ENCODE measurements at regions not wholly inside any gene's neighbourhood (a gene's known extent, or its start where the extent isn't known, plus 50 kb on each side); places are given as distances from the start of the nearest gene placed in this dataset.

GRCh38 chr7:88700725-88701124 lies 58.8 kb upstream of the ZNF804B start:
- H3K79me2 ChIP-seq (ENCODE audit: control insufficient read depth, insufficient read depth, low read length, unreplicated experiment) = no peaks in the 10 kb centered on the region
- H2AFZ ChIP-seq (ENCODE audit: low read length, unreplicated experiment) = no peak overlapping the region
- H3K27me3 ChIP-seq (ENCODE audit: insufficient read depth, low read length) = no peaks in the 10 kb centered on the region
- H3K36me3 ChIP-seq (ENCODE audit: insufficient read depth, low read length) = no peaks in the 10 kb centered on the region
- H3K4me3 ChIP-seq (ENCODE audit: low read depth, low read length) = no peak overlapping the region
- no peaks in the 10 kb centered on the region for H3K4me1 ChIP-seq (ENCODE audit: control insufficient read depth, insufficient read depth, low read length, unreplicated experiment)
- H3K27ac ChIP-seq (ENCODE audit: low read depth, low read length) = no peak overlapping the region

DNA sequence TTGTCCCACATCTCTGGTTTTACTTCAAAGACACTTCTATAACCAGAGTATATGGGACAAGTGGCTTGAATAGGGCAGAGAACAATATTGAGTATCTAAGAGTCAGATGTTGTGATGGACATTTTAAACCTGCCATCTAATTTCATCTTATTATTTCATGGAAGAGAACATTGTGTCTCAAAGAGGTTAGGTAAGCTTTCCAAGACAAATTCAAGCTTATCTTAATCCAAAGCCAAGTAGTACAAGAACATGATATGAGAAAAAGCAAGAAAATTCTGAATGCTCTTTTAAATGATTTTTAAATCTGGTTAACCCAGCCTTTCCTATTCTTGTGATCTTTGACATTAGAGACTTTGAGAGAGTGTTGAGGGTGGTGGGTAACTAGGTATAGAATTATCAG lies 65.3 kb upstream of the ZNF804B start:
- Histone ChIP-seq H3K4me3 (ENCODE audit: low read depth, low read length) (no peak overlapping the region), H3K4me1 (ENCODE audit: control insufficient read depth, insufficient read depth, low read length, unreplicated experiment) (no peaks in the 10 kb centered on the region), H2AFZ (ENCODE audit: low read length, unreplicated experiment) (no peak overlapping the region)

DNA sequence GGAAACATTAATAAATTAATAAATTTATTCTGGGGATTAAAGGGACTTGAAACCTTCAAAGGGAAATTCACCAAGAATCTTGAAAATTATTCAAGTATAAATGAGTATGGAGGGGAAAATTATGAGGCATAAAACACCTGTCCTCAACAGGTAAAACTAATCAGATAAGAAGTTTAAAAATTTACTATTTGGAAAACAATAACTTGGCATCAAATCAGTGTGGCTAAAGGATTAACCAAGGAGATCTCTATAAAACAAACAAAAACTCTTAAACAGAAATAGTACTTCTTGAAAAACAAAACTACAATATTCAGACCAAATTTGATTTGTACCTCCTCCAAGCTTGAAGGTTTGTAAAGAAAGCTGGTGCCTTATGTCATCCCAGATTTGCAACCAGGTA lies 66.4 kb upstream of the ZNF804B start:
- H3K36me3 ChIP-seq (ENCODE audit: insufficient read depth, low read length) = no peaks in the 10 kb centered on the region
- no peaks in the 10 kb centered on the region for H3K27me3 ChIP-seq (ENCODE audit: insufficient read depth, low read length)
- no peak overlapping the region for H3K4me3 ChIP-seq (ENCODE audit: low read depth, low read length)
- H2AFZ ChIP-seq (ENCODE audit: low read length, unreplicated experiment) = no peak overlapping the region
- H3K27ac ChIP-seq (ENCODE audit: low read depth, low read length) = no peak overlapping the region
- no peaks in the 10 kb centered on the region for H3K79me2 ChIP-seq (ENCODE audit: control insufficient read depth, insufficient read depth, low read length, unreplicated experiment)
- no peaks in the 10 kb centered on the region for H3K4me1 ChIP-seq (ENCODE audit: control insufficient read depth, insufficient read depth, low read length, unreplicated experiment)

More for the DNA sequence above, 65.3 kb upstream of the ZNF804B start:
- H3K79me2 ChIP-seq (ENCODE audit: control insufficient read depth, insufficient read depth, low read length, unreplicated experiment) = no peaks in the 10 kb centered on the region
- H3K27ac ChIP-seq (ENCODE audit: low read depth, low read length) = no peak overlapping the region
- no peaks in the 10 kb centered on the region for H3K36me3 ChIP-seq (ENCODE audit: insufficient read depth, low read length)
- no peaks in the 10 kb centered on the region for H3K27me3 ChIP-seq (ENCODE audit: insufficient read depth, low read length)

DNA sequence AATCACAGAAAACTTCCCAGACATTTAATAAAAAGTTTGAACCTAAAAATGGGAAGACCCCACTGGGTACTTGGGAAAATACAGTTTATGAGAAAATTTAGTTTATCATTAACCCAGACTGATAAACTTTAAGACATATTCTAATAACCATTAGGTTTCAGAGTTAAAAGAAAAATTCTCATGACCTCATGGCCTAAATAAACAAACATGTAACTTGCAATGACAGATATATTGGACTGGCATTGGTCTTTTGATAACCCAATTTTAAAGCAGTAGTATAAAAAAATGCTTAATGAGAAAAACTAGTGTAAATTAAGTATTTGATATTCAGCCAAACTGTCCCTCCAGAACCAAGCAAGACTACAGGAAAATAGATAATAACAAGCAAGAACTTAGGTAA lies 67.0 kb upstream of the ZNF804B start:
- Histone ChIP-seq H3K27me3 (ENCODE audit: insufficient read depth, low read length) (no peaks in the 10 kb centered on the region), H3K4me1 (ENCODE audit: control insufficient read depth, insufficient read depth, low read length, unreplicated experiment) (no peaks in the 10 kb centered on the region), H3K27ac (ENCODE audit: low read depth, low read length) (no peak overlapping the region), H2AFZ (ENCODE audit: low read length, unreplicated experiment) (no peak overlapping the region), H3K79me2 (ENCODE audit: control insufficient read depth, insufficient read depth, low read length, unreplicated experiment) (no peaks in the 10 kb centered on the region), H3K36me3 (ENCODE audit: insufficient read depth, low read length) (no peaks in the 10 kb centered on the region), H3K4me3 (ENCODE audit: low read depth, low read length) (no peak overlapping the region)

- Histone ChIP-seq H3K27me3 (ENCODE audit: insufficient read depth, low read length) (no peaks in the 10 kb centered on the region), H3K4me1 (ENCODE audit: control insufficient read depth, insufficient read depth, low read length, unreplicated experiment) (no peaks in the 10 kb centered on the region), H3K79me2 (ENCODE audit: control insufficient read depth, insufficient read depth, low read length, unreplicated experiment) (no peaks in the 10 kb centered on the region), H3K4me3 (ENCODE audit: low read depth, low read length) (no peak overlapping the region), H3K36me3 (ENCODE audit: insufficient read depth, low read length) (no peaks in the 10 kb centered on the region), H2AFZ (ENCODE audit: low read length, unreplicated experiment) (no peak overlapping the region), H3K27ac (ENCODE audit: low read depth, low read length) (no peak overlapping the region)
These were observed 69.7 kb upstream of the ZNF804B start for GRCh38 chr7:88689821-88690220.

GRCh38 chr7:88688222-88688621 lies 71.3 kb upstream of the ZNF804B start:
- Histone ChIP-seq H3K27me3 (ENCODE audit: insufficient read depth, low read length) (no peaks in the 10 kb centered on the region), H3K36me3 (ENCODE audit: insufficient read depth, low read length) (no peaks in the 10 kb centered on the region), H3K4me1 (ENCODE audit: control insufficient read depth, insufficient read depth, low read length, unreplicated experiment) (no peaks in the 10 kb centered on the region), H2AFZ (ENCODE audit: low read length, unreplicated experiment) (no peak overlapping the region), H3K4me3 (ENCODE audit: low read depth, low read length) (no peak overlapping the region), H3K79me2 (ENCODE audit: control insufficient read depth, insufficient read depth, low read length, unreplicated experiment) (no peaks in the 10 kb centered on the region), H3K27ac (ENCODE audit: low read depth, low read length) (no peak overlapping the region)

DNA sequence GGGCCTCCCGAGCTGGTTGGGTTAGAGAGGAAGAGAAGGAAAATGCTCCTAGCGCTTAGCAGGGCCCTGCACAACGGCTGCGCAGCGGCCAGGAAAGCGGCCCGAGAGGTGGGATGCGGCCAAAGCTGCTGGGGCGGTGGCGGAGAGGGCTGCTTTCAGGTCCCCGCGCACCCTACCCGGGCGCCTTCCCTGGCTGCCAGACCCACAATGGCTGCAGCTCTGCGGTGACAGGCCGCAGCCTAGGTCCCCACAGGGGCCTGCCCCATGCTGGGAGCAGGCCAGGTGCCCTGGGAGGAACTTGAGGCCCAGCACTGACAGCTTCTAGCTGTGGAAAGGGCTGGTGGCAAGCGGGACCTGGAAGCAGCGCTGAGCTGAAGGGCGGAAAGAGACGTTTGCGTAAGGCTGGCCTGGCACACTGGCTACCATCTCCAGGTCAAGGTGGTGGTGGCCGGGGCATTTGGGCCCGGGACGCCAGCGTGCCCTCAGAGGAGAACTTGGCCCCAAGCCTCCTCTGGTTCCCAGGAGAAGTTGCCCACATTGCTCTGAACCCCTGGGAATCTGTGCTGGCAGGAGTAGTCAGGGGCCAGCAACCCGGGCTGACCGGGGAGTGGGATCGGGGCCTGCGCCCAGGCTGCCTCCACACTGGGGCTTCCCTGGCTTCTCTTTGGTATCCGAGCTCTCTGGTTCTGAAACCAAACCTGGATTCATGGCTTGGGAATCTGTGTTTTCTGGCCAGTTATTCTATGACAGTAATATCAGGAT lies 72.9 kb upstream of the ZNF804B start:
- Histone ChIP-seq H3K79me2 (ENCODE audit: control insufficient read depth, insufficient read depth, low read length, unreplicated experiment) (no peaks in the 10 kb centered on the region), H2AFZ (ENCODE audit: low read length, unreplicated experiment) (no peak overlapping the region), H3K27ac (ENCODE audit: low read depth, low read length) (no peak overlapping the region), H3K27me3 (ENCODE audit: insufficient read depth, low read length) (no peaks in the 10 kb centered on the region), H3K36me3 (ENCODE audit: insufficient read depth, low read length) (no peaks in the 10 kb centered on the region), H3K4me1 (ENCODE audit: control insufficient read depth, insufficient read depth, low read length, unreplicated experiment) (no peaks in the 10 kb centered on the region), H3K4me3 (ENCODE audit: low read depth, low read length) (no peak overlapping the region)

GRCh38 chr7:88681682-88682081 lies 77.8 kb upstream of the ZNF804B start:
- Histone ChIP-seq H3K27me3 (ENCODE audit: insufficient read depth, low read length) (no peaks in the 10 kb centered on the region), H3K27ac (ENCODE audit: low read depth, low read length) (no peak overlapping the region), H2AFZ (ENCODE audit: low read length, unreplicated experiment) (no peak overlapping the region), H3K4me1 (ENCODE audit: control insufficient read depth, insufficient read depth, low read length, unreplicated experiment) (no peaks in the 10 kb centered on the region), H3K79me2 (ENCODE audit: control insufficient read depth, insufficient read depth, low read length, unreplicated experiment) (no peaks in the 10 kb centered on the region), H3K36me3 (ENCODE audit: insufficient read depth, low read length) (no peaks in the 10 kb centered on the region), H3K4me3 (ENCODE audit: low read depth, low read length) (no peak overlapping the region)

GRCh38 chr7:88670536-88670935 lies 89.0 kb upstream of the ZNF804B start:
- Histone ChIP-seq H3K4me1 (ENCODE audit: control insufficient read depth, insufficient read depth, low read length, unreplicated experiment) (no peaks in the 10 kb centered on the region), H2AFZ (ENCODE audit: low read length, unreplicated experiment) (no peak overlapping the region), H3K27me3 (ENCODE audit: insufficient read depth, low read length) (no peaks in the 10 kb centered on the region), H3K27ac (ENCODE audit: low read depth, low read length) (no peak overlapping the region), H3K79me2 (ENCODE audit: control insufficient read depth, insufficient read depth, low read length, unreplicated experiment) (no peaks in the 10 kb centered on the region), H3K4me3 (ENCODE audit: low read depth, low read length) (no peak overlapping the region), H3K36me3 (ENCODE audit: insufficient read depth, low read length) (no peaks in the 10 kb centered on the region)

- Histone ChIP-seq H2AFZ (ENCODE audit: low read length, unreplicated experiment) (no peak overlapping the region), H3K27me3 (ENCODE audit: insufficient read depth, low read length) (no peaks in the 10 kb centered on the region), H3K4me1 (ENCODE audit: control insufficient read depth, insufficient read depth, low read length, unreplicated experiment) (no peaks in the 10 kb centered on the region), H3K79me2 (ENCODE audit: control insufficient read depth, insufficient read depth, low read length, unreplicated experiment) (no peaks in the 10 kb centered on the region), H3K36me3 (ENCODE audit: insufficient read depth, low read length) (no peaks in the 10 kb centered on the region), H3K4me3 (ENCODE audit: low read depth, low read length) (no peak overlapping the region), H3K27ac (ENCODE audit: low read depth, low read length) (no peak overlapping the region)
These were observed 89.6 kb upstream of the ZNF804B start for GRCh38 chr7:88669913-88670312.

DNA sequence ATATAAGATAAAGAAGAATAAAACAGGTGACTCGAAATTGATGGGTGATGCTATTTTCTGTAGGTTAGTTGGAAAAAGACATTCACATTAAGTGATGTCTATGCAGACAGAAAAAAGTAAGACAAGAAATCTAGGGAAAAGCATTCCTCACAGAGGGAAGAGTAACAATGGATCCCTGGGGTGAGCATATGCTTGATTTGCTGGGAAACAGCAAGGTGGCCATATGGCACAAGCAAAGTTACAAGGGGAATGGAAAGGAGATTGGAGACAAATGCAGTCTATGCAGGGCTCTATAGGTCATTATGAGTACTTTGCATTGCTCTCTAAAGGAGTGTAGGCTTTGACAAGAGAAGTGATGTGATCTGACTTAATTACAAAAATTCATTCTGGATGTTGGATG lies 90.9 kb upstream of the ZNF804B start:
- no peaks in the 10 kb centered on the region for H3K4me1 ChIP-seq (ENCODE audit: control insufficient read depth, insufficient read depth, low read length, unreplicated experiment)
- no peaks in the 10 kb centered on the region for H3K79me2 ChIP-seq (ENCODE audit: control insufficient read depth, insufficient read depth, low read length, unreplicated experiment)
- no peaks in the 10 kb centered on the region for H3K36me3 ChIP-seq (ENCODE audit: insufficient read depth, low read length)
- H2AFZ ChIP-seq (ENCODE audit: low read length, unreplicated experiment) = no peak overlapping the region
- no peak overlapping the region for H3K27ac ChIP-seq (ENCODE audit: low read depth, low read length)
- H3K27me3 ChIP-seq (ENCODE audit: insufficient read depth, low read length) = no peaks in the 10 kb centered on the region
- no peak overlapping the region for H3K4me3 ChIP-seq (ENCODE audit: low read depth, low read length)
